GM12878 (cell line): ENCODE measurements at regions not wholly inside any gene's neighbourhood (a gene's known extent, or its start where the extent isn't known, plus 50 kb on each side); places are given as distances from the start of the nearest gene placed in this dataset.

Source experiments
- BRCA1 ChIP-seq: IDR thresholded peaks from 2 replicates; pipeline ENCODE4 v1.6.1; 2011; ENCODE audit warnings: low read depth, low read length, improper control_type of control experiment
- CTCF ChIP-seq, 3 experiments: IDR thresholded peaks in 2 of 3; conservative IDR thresholded peaks in 1 of 3; 2 replicates each; pipeline ENCODE4 v1.5.1; 2011; ENCODE audit warnings: low read depth in 3 of 3, low read length in 3 of 3, mild to moderate bottlenecking in 3 of 3, control low read depth in 2 of 3, moderate library complexity in 2 of 3, inconsistent platforms in 1 of 3, mixed read lengths in 1 of 3; ENCODE audit not compliant: control insufficient read depth in 2 of 3, insufficient read depth in 1 of 3; ENCODE audit errors: extremely low read depth in 1 of 3
- POLR2A ChIP-seq: IDR thresholded peaks from 2 replicates; pipeline ENCODE4 v1.6.1; 2011; ENCODE audit warnings: low read depth, mild to moderate bottlenecking, low read length
- REST ChIP-seq: IDR thresholded peaks from 2 replicates; pipeline ENCODE4 v1.6.1; 2012; ENCODE audit warnings: mild to moderate bottlenecking, low read depth, low read length
- SIX5 ChIP-seq: IDR thresholded peaks from 2 replicates; pipeline ENCODE4 v1.6.1; 2011; ENCODE audit warnings: mild to moderate bottlenecking, low read depth, low read length, moderate library complexity; ENCODE audit not compliant: severe bottlenecking
- SPI1 ChIP-seq: IDR thresholded peaks from 2 replicates; pipeline ENCODE4 v1.6.1; 2011; ENCODE audit warnings: low read depth, mild to moderate bottlenecking, low read length, moderate library complexity, borderline replicate concordance; ENCODE audit not compliant: insufficient read depth
- SREBF1 ChIP-seq: IDR thresholded peaks from 2 replicates; pipeline ENCODE4 v1.6.1; 2012; ENCODE audit warnings: mild to moderate bottlenecking, low read length
- ZNF622 ChIP-seq: fragments of 450-650 bp; IDR thresholded peaks from 2 replicates; pipeline ENCODE4 v1.6.1; 2017; ENCODE audit warnings: mild to moderate bottlenecking, inconsistent platforms

GRCh38 chr5:36755920-36756488 lies 120.6 kb upstream of the NIPBL start:
- TF ChIP-seq POLR2A (no peak), SIX5 (no peak), SREBF1 (no peak), CTCF (IDR thresholded peaks at IDR 0.05 in 2 of 3, conservative IDR thresholded peaks at IDR 0.05 in 1 of 3; ENCODE audit: control insufficient read depth in 2 of 3, extremely low read depth in 1 of 3, insufficient read depth in 1 of 3, low read depth in 3 of 3, low read length in 3 of 3) (no peak), BRCA1 (no peak), REST (no peak), ZNF622 (no peak), SPI1 (no peak)
